Aorta (tissue), 5 donors: ENCODE measurements at regions not wholly inside any gene's neighbourhood (a gene's known extent, or its start where the extent isn't known, plus 50 kb on each side); places are given as distances from the start of the nearest gene placed in this dataset.

Experiments used
- ATAC-seq: fragments of 200-7000 bp; cut with Tn5 transposase; one replicate; pipeline ENCODE4 v1.9.1; 2022; ENCODE audit warnings: moderate library complexity; ENCODE audit not compliant: low FRiP score
- DNase-seq, 2 donors: peaks; one replicate each; pipeline ENCODE4 v3.0.0-alpha.2; 2020
- H3K27ac ChIP-seq, 2 donors: one replicate each; pipeline ENCODE4 v1.5.1; 2013; ENCODE audit warnings: low read length in 2 of 2, mild to moderate bottlenecking in 2 of 2, moderate library complexity in 2 of 2, control low read depth in 1 of 2, inconsistent platforms in 1 of 2, low read depth in 1 of 2
- H3K27me3 ChIP-seq, 2 donors: one replicate each; pipeline ENCODE4 v1.6.1; 2013; ENCODE audit warnings: control low read depth in 1 of 2, low read length in 1 of 2, mild to moderate bottlenecking in 1 of 2, moderate library complexity in 1 of 2; ENCODE audit not compliant: insufficient read depth in 2 of 2, control insufficient read depth in 1 of 2
- H3K36me3 ChIP-seq, 2 donors: one replicate each; pipeline ENCODE4 v1.6.1; 2013; ENCODE audit warnings: control low read depth in 1 of 2, low read length in 1 of 2, mild to moderate bottlenecking in 1 of 2; ENCODE audit not compliant: insufficient read depth in 2 of 2, control insufficient read depth in 1 of 2
- H3K4me1 ChIP-seq, 2 donors: one replicate each; pipeline ENCODE4 v1.6.1; 2013; ENCODE audit warnings: low read length in 2 of 2, control low read depth in 1 of 2, mild to moderate bottlenecking in 1 of 2, moderate library complexity in 1 of 2; ENCODE audit not compliant: insufficient read depth in 2 of 2, control insufficient read depth in 1 of 2
- H3K4me3 ChIP-seq, 2 donors: one replicate each; pipeline ENCODE4 v1.5.1; 2013; ENCODE audit warnings: low read length in 2 of 2, control low read depth in 1 of 2, mild to moderate bottlenecking in 1 of 2
- H3K9me3 ChIP-seq: one replicate; pipeline ENCODE4 v1.6.1; 2013; ENCODE audit warnings: mild to moderate bottlenecking, low read length; ENCODE audit not compliant: control insufficient read depth
- WGBS, 2 donors: extraction: QIAGEN DNeasy Blood & Tissue Kit; methylation state at CpG; one replicate each; pipeline ENCODE4 v1.1.7; 2013; 5-methylcytosine and 5-hydroxymethylcytosine counted together
- intact Hi-C, 2 donors: fragments of 100-400 bp; cut with DNase I; formaldehyde crosslinking; loops; one replicate each; pipeline versions ENCODE4 v1.14.2 to v1.15.0; 2022
- donor health status: healthy with polysubstance abuse.
- donor health status: Bipolar disorder and iron deficiency.
- donor health status: DM: no; HTN: no; CAD: no.
- donor health status: DM: no; HTN: no; CAD: no.
- donor health status: DM: yes; HTN: yes; CAD: no.

DNA sequence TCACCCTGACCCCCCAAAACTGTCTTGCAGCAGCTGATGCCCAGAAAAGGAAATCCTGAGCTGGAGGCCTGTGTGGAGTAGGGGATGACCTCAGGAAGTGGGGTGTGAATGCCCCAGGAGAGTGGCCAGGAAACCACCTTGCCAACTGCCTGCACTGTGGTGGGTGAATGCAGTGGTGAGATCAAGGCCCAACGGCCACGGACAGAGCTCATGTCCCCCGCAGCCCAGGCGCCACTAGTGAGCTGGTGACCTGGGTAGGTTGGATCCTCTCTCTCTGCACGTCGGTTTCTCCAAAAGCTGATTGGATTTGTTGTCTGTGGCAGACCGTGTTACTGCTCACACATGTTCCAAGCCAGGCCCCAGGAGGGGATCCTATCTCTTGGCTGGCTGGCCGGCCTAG, 448.9 kb downstream of the TCERG1L start:
- no peak overlapping the region for H3K4me3 ChIP-seq
- intact Hi-C loops = no loop called here
- DNase-seq (no peak), ATAC-seq (no peak)
- no peaks in the 10 kb centered on the region for H3K27me3 ChIP-seq
- H3K36me3 ChIP-seq = no peaks in the 10 kb centered on the region
- 87 to 90% methylated on average over 8 of the region's 8 CpGs for WGBS, 2 donors
- no peak overlapping the region for H3K27ac ChIP-seq
- no peaks in the 10 kb centered on the region for H3K4me1 ChIP-seq
- H3K9me3 ChIP-seq = no peaks in the 10 kb centered on the region

DNA sequence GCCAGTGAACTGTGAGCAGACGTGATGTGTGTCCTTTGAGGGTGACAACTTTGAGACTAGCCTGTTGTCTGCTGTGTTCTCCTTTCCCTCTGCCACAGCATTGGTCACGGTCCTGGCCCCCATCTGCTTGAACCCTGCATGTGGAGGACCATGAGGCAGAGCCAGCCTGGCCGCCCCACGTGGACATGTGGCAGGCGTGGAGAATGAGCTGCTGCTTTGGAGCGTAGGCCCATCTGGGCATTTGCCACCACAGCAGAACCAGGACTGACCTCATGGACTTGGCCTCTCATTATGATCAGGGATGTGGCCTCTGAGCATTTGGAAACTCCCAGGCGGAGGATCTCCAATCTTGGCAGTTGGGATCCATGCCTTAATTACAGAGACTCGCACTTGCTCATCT, 448.5 kb downstream of the TCERG1L start:
- no peak overlapping the region for H3K4me3 ChIP-seq
- ATAC-seq = no peak
- no peaks in the 10 kb centered on the region for H3K9me3 ChIP-seq
- H3K36me3 ChIP-seq = no peaks in the 10 kb centered on the region
- no peak for DNase-seq
- no peaks in the 10 kb centered on the region for H3K4me1 ChIP-seq
- intact Hi-C loops = no loop called here
- H3K27me3 ChIP-seq = no peaks in the 10 kb centered on the region
- H3K27ac ChIP-seq = no peak overlapping the region
- 81 to 89% methylated on average over 8 of the region's 8 CpGs for WGBS, 2 donors

DNA sequence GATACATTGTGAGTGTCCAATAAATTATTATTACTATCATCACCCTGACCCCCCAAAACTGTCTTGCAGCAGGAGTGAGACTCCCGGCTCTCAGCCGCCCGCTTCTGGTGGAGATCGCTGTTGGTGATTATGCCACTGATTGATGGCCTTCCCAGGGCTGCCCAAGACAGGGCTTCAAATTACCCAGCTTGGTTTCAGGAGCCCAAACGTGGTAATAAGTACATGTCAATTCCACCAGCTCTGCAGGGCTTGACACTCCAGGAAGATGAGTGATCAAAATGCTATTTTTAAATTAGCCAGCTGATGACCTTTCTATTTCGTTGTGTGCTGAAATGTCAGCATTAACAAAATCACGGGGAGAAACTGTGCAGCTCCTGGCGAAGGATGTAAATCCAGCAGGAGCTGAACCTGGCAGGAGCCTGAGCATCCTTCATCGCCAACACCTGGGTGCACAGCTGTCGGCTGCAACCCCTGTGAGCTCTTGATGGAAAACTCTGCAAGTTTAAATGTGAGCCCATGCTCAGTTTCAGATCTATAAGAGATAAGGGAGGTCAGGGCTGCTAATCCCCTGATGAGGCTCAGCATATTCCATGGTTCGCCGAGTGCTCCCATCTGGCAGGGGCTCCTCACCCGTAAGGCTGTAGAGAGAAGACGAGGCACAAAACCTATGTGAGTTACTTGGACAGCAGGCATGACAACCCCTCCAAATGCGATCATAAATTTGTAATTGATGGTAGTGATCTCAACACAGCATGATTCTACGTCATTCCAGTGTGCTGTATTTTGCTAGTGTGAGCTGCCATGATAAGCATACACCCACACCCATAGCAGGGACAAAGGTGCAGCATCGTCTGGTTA, 446.3 kb downstream of the TCERG1L start:
- no peak overlapping the region for H3K4me3 ChIP-seq
- ATAC-seq (no peak), DNase-seq (no peak)
- H3K27ac ChIP-seq = no peak overlapping the region
- no peaks in the 10 kb centered on the region for H3K9me3 ChIP-seq
- H3K36me3 ChIP-seq = no peaks in the 10 kb centered on the region
- no peaks in the 10 kb centered on the region for H3K4me1 ChIP-seq
- WGBS, 2 donors = 40 to 46% methylated on average over 17 of the region's 17 CpGs
- no peaks in the 10 kb centered on the region for H3K27me3 ChIP-seq
- intact Hi-C loops = no loop called here

DNA sequence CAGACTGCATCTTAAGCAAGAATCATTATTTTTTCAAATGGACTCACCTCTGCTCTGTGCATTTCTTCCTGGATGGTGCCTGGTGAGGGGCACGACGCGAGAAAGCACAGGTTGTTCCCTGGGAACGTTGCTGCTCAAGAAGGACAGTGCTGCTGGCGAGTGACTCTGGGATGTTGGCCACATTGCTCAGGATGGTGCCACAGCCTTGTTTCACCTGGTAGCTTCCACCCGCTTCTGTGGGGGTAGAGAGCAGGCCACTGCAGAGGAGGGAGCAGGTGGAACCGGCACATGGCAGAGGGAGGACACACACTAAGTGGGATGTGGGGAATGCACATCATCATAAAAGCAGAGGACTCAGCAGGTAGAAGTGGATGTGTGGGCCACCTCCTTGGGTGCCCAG, 444.7 kb downstream of the TCERG1L start:
- no peaks in the 10 kb centered on the region for H3K27me3 ChIP-seq
- WGBS, 2 donors = 89 to 91% methylated on average over 7 of the region's 7 CpGs
- no peak for DNase-seq
- no peak for ATAC-seq
- H3K4me3 ChIP-seq = no peak overlapping the region
- intact Hi-C loops = no loop called here
- no peaks in the 10 kb centered on the region for H3K9me3 ChIP-seq
- no peaks in the 10 kb centered on the region for H3K36me3 ChIP-seq
- no peak overlapping the region for H3K27ac ChIP-seq
- H3K4me1 ChIP-seq = no peaks in the 10 kb centered on the region

DNA sequence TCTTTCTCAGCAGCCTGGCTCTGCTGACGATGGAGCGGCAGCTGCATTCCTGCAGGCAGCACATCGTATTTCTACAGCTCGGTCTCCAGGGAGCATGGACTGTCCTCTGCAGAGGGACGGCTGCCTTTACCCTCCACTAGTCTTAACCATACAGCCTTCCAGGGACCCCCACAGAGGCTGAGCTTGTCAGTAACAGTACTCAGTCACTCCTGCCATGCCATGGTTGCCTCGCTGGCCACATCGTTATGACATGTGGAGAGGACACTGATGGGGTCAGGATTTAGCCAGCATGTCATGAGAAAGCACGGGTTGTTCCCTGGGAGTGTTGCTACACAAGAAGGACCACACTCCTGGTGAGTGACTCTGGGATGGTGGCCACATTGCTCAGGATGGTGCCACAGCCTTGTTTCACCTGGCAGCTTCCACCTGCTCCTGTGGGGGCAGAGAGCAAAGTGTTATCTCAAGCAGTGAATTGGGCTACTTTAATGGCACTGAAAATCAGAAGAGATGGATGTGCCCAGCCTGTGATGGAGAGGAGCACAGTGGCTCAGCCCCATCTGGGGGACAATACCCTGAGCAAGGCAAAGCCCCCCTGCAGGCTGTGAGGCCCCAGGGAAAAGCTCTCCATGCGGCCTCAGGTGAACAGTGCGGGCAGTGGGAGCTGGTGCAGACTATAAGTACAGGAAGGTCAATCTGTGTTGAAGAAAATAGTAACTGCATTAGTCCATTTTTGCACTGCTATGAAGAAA, 443.9 kb downstream of the TCERG1L start:
- WGBS, 2 donors = 56 to 58% methylated on average over 10 of the region's 10 CpGs
- Histone ChIP-seq H3K27me3 (no peaks in the 10 kb centered on the region), H3K4me3 (no peak overlapping the region), H3K9me3 (no peaks in the 10 kb centered on the region), H3K4me1 (no peaks in the 10 kb centered on the region), H3K36me3 (no peaks in the 10 kb centered on the region), H3K27ac (no peak overlapping the region)
- no peak for ATAC-seq
- DNase-seq = no peak
- intact Hi-C loops = no loop called here

DNA sequence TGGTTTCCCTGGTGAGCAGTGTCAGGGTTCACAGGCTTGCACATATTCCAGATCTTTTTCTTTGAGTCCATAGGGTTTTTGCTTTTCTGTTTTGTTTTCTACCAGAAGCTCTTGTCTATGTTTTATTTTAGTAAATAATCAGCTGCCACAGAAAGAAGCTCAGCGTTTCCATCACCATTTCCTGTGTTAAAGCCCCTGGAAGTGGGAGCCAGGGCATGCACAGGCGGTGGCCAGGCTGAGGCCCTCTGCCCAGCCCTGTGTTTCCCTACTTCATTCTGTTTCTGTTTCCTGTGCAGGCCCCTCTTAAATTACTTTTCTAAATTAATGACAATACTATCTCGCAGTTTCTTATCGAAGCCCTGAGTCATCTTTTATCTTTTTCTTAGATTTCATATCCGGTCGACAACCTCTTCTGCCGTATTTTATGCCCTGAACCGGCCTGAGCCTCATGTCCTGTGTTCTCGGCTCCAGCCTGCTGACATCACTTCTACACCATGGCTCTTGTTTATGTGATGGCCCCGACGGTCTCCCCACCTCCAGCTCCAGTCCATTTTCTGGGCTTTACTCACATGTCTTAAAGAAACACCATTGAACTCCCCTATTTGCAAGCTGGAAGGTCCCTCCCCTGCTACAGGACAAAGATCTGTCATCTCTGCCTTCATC, 442.2 kb downstream of the TCERG1L start:
- no peaks in the 10 kb centered on the region for H3K27me3 ChIP-seq
- H3K36me3 ChIP-seq = no peaks in the 10 kb centered on the region
- H3K4me3 ChIP-seq = no peak overlapping the region
- H3K27ac ChIP-seq = no peak overlapping the region
- H3K9me3 ChIP-seq = no peaks in the 10 kb centered on the region
- no peak for ATAC-seq
- no peaks in the 10 kb centered on the region for H3K4me1 ChIP-seq
- DNase-seq = no peak
- intact Hi-C loops = no loop called here
- WGBS, 2 donors = 51 to 59% methylated on average over 11 of the region's 11 CpGs

DNA sequence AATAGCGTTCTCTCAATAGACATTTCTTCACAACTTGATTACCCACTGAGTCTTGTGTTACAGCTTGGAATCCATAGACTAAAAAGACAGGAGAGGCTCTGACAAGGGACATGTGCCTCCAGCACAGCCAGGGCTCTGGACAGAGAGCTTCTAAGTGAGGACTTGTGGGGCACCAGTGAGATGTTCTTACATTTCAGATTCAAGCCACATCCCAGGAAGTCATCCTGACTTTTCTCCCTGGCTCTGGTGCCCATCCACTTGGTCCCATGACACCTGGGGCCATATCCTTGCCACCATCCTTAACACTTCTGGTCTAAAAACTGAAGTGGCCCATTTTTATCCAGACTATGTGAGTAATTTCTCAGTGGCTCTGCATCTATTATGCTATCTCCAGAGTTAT, 440.1 kb downstream of the TCERG1L start:
- H3K27me3 ChIP-seq = no peaks in the 10 kb centered on the region
- DNase-seq (no peak), ATAC-seq (no peak)
- H3K36me3 ChIP-seq = no peaks in the 10 kb centered on the region
- H3K9me3 ChIP-seq = no peaks in the 10 kb centered on the region
- 0 to 42% methylated on average over 1 of the region's 1 CpG for WGBS, 2 donors
- intact Hi-C loops = no loop called here
- H3K4me1 ChIP-seq = no peaks in the 10 kb centered on the region
- no peak overlapping the region for H3K4me3 ChIP-seq
- no peak overlapping the region for H3K27ac ChIP-seq

DNA sequence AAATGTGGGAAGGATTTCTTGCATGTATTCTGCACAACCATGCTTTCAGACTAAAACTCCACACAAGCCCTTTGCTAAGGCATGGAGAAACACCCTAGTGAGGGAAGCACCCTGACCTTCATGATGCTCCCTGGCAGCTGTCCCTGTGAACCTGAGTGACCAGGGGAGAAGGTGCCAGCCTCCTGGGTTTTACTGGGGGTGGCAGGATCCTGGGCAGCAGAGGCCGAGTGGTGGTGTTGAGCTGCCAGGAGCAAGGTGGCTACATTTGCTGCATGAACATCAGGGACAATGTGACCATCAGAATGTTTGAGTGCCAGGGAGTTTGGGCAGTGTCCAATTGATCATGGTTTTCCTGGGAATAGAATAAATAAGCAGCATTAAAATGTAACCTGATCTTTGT, 437.9 kb downstream of the TCERG1L start:
- intact Hi-C loops = no loop called here
- ATAC-seq = no peak
- Histone ChIP-seq H3K27ac (no peak overlapping the region), H3K4me1 (no peaks in the 10 kb centered on the region), H3K4me3 (no peak overlapping the region), H3K36me3 (no peaks in the 10 kb centered on the region), H3K9me3 (no peaks in the 10 kb centered on the region), H3K27me3 (no peaks in the 10 kb centered on the region)
- DNase-seq = no peak
- WGBS, 2 donors = 79 to 81% methylated on average over 1 of the region's 1 CpG
